HFF-Myc (cell line): ENCODE measurements at regions not wholly inside any gene's neighbourhood (a gene's known extent, or its start where the extent isn't known, plus 50 kb on each side); places are given as distances from the start of the nearest gene placed in this dataset.

Experiments
- DNase-seq: peaks from one replicate; pipeline ENCODE4 v3.0.0-alpha.2; 2011; ENCODE audit warnings: low read depth; ENCODE audit errors: extremely low read depth
- H3K4me3 ChIP-seq: replicated peaks from 2 replicates; pipeline ENCODE4 v1.5.1; 2011; ENCODE audit warnings: low read depth, mild to moderate bottlenecking, control low read depth, low read length
- TF ChIP-seq, protein P1 (sequence below): IDR thresholded peaks from 2 replicates; pipeline ENCODE4 v1.5.1; 2012; ENCODE audit warnings: mild to moderate bottlenecking, low read depth, low read length, control low read depth; ENCODE audit errors: missing control alignments

DNA sequence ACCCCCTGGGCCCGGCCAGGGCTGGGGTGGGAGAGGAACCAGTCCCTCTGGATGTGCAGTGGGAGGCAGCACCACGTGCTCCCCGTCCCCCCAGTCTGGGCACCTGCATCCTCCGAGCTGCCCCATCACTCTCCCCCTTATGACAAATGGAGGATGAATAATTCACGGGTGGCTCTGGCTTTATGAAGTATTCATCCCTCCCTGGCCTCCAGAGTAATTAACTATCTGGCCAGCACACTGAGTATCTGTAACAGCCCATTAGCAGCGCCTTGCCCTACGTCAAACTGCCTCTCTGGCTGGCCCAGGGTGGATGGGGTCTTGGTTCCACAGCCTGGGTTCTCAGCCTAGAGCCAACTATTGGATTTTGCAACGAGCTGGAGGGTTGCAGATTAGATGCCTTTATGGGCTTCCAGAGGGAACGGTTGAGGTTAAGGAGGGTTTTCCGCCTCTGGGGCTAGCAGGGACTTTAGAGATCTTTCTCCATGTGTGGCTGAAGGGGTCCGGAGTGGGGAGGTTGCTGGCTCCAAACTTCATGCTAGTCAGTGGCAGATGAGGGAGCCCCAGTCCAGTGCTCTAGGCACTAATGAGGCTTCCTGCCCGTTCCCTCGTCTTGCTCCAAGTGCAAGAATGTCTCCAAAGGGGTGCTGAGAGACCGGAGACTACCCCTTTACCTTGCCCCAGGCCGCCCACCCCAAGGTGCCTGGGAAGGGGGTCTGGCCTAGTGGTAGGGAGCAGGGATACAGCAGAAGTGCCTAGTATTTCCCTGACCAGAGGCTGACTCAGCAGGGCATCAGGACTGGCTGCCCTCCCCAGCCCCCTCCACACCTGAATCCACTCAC is 53.5 kb upstream of the MLN start:
- TF ChIP-seq, protein P1, sequence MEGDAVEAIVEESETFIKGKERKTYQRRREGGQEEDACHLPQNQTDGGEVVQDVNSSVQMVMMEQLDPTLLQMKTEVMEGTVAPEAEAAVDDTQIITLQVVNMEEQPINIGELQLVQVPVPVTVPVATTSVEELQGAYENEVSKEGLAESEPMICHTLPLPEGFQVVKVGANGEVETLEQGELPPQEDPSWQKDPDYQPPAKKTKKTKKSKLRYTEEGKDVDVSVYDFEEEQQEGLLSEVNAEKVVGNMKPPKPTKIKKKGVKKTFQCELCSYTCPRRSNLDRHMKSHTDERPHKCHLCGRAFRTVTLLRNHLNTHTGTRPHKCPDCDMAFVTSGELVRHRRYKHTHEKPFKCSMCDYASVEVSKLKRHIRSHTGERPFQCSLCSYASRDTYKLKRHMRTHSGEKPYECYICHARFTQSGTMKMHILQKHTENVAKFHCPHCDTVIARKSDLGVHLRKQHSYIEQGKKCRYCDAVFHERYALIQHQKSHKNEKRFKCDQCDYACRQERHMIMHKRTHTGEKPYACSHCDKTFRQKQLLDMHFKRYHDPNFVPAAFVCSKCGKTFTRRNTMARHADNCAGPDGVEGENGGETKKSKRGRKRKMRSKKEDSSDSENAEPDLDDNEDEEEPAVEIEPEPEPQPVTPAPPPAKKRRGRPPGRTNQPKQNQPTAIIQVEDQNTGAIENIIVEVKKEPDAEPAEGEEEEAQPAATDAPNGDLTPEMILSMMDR: no peak
- DNase-seq: no peak
- H3K4me3 ChIP-seq: no peak overlapping the region

DNA sequence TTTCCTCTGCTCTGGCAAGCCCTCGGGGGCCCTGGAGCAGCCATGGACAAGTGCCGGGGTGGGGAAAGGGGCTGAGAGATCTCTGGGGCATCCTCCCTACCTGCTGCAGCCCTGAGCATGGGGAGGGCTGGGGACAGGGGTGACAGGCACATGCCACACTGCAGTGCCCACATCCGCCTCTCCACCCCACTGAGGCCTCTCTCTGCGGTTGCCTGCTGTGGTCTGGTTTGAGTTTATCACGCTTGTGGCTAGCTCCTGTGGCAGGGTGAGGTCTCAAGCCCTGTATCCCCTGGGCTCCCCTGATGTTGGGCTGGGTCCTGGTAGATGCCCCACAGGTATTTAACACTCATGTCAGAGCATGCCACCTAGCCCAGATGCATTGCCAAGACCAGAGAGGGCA is 52.9 kb upstream of the MLN start:
- H3K4me3 ChIP-seq: no peak overlapping the region
- TF ChIP-seq, protein P1: no peak
- no peak for DNase-seq

DNA sequence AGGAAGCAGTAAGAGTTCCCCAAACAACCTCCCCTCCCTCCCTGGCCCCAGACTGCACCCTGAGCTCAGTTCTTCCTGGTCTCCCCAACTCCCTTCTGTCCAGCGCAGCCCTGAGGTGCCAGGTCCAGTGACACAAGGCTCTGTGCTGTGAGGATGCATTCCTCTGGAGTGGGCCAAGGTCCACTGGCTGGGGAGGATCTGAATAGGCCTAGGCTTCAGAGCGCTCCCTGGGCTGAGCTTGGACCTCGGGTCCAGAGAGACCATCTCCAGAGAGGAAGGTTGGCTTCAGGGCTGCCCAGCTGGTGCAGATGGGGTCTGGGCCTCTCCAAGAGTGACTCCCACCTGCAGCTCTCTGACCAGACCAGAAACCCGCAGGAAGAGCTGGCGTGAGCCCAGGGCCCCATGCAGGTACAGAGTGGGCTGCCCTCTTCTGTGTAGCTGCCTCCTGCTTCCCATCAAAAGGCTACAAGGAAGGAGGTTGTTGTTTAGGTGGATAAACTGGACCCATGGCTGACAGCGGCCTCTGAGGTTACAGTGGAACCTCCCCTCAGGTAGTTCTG is 52.3 kb upstream of the MLN start:
- H3K4me3 ChIP-seq: no peak overlapping the region
- DNase-seq: no peak
- TF ChIP-seq, protein P1: no peak

DNA sequence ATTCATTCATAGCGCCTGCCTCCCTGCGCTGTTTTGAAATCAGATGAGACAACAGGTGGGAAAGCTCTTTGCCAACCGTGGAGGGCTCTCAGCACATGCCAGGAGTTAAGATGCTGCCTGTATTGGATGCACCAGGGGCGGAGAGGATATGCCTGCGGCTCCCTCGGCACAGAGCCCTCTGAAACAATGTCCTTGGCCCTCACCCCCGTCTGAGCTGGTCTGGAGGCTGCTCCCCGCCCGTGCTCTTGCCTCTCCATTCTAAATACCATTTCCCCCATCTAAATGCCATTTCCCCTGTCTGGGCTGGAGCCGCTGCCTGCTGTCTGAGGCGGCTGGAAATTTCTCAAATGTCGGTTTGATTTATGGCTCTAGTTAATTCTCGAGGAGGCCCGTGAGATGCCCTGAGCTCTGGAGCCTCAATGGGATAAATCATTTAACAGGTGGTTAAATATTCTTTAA is 50.8 kb upstream of the MLN start:
- no peak for DNase-seq
- TF ChIP-seq, protein P1: no peak
- H3K4me3 ChIP-seq: no peak overlapping the region

DNA sequence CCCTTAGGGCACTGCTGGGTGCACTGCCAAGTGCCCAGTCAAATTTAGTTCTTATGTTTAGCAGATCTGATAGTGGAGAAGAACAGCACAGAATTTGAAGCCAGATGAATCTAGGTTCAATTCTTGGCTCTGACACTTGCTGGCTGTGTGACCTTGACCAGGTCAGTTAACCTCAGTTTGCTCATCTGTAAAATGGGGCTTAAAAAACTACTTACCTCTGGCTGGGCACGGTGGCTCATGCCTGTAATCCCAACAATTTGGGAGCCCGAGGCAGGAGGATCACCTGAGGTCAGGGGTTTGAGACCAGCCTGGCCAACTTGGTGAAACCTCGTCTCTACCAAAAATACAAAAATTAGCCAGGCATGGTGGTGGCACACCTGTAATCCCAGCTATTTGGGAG is 49.9 kb upstream of the MLN start:
- TF ChIP-seq, protein P1: no peak
- no peak overlapping the region for H3K4me3 ChIP-seq
- DNase-seq: no peak
